CD14-positive monocyte (primary cell): ENCODE measurements at regions not wholly inside any gene's neighbourhood (a gene's known extent, or its start where the extent isn't known, plus 50 kb on each side); places are given as distances from the start of the nearest gene placed in this dataset.

Source experiments
- DNase-seq, 3 donors: peaks; one replicate each; pipeline ENCODE4 v3.0.0-alpha.2; 2011 to 2022
- H2AFZ ChIP-seq: 2 replicates; pipeline ENCODE4 v1.6.0; 2012; ENCODE audit warnings: mild to moderate bottlenecking, low read depth, low read length, inconsistent platforms; ENCODE audit not compliant: insufficient read depth, poor library complexity, severe bottlenecking
- H3K27ac ChIP-seq, 2 donors: 1 replicate in 1 of 2; 2 replicates in 1 of 2; pipeline ENCODE4 v1.5.1; 2012 to 2013; ENCODE audit warnings: low read length in 2 of 2, control low read depth in 1 of 2, inconsistent platforms in 1 of 2, low read depth in 1 of 2, mild to moderate bottlenecking in 1 of 2
- H3K27me3 ChIP-seq, 2 donors: one replicate each; pipeline versions ENCODE4 v1.6.0 to v1.6.1; 2011 to 2013; ENCODE audit warnings: low read length in 2 of 2; ENCODE audit not compliant: control insufficient read depth in 2 of 2, insufficient read depth in 2 of 2
- H3K36me3 ChIP-seq, 2 donors: replicated peaks in 1 of 2; 1 replicate in 1 of 2; 2 replicates in 1 of 2; pipeline versions ENCODE4 v1.5.1 to v1.6.1; 2012 to 2013; ENCODE audit warnings: low read length in 2 of 2, control low read depth in 1 of 2, inconsistent platforms in 1 of 2, mild to moderate bottlenecking in 1 of 2; ENCODE audit not compliant: insufficient read depth in 2 of 2, control insufficient read depth in 1 of 2
- H3K4me1 ChIP-seq, 2 donors: 1 replicate in 1 of 2; 2 replicates in 1 of 2; pipeline versions ENCODE4 v1.5.1 to v1.6.1; 2012 to 2013; ENCODE audit warnings: low read length in 2 of 2, control low read depth in 1 of 2, inconsistent platforms in 1 of 2, mild to moderate bottlenecking in 1 of 2, moderate library complexity in 1 of 2; ENCODE audit not compliant: insufficient read depth in 2 of 2, control insufficient read depth in 1 of 2
- H3K4me2 ChIP-seq: replicated peaks from 2 replicates; pipeline ENCODE3; 2012; ENCODE audit warnings: low read length, moderate library complexity, mild to moderate bottlenecking; ENCODE audit not compliant: poor library complexity, severe bottlenecking; ENCODE audit errors: extremely low read depth
- H3K4me3 ChIP-seq, 3 experiments: fragments of 200-600 bp in 1 of 3; sonication (generic) in 1 of 3; replicated peaks in 1 of 3; 1 replicate in 2 of 3; 2 replicates in 1 of 3; pipeline ENCODE4 v1.5.1; 2011 to 2013; ENCODE audit warnings: low read length in 3 of 3, mild to moderate bottlenecking in 3 of 3, control low read depth in 2 of 3, low read depth in 2 of 3, inconsistent platforms in 1 of 3, moderate library complexity in 1 of 3
- H3K79me2 ChIP-seq: 2 replicates; pipeline ENCODE4 v1.6.0; 2012; ENCODE audit warnings: mild to moderate bottlenecking, control low read depth, inconsistent platforms, low read length, moderate library complexity; ENCODE audit not compliant: insufficient read depth
- H3K9ac ChIP-seq: 2 replicates; pipeline ENCODE4 v1.6.0; 2017; ENCODE audit warnings: low read length, mild to moderate bottlenecking; ENCODE audit not compliant: insufficient read depth, poor library complexity, severe bottlenecking
- H3K9me3 ChIP-seq, 2 donors: replicated peaks in 1 of 2; 1 replicate in 1 of 2; 2 replicates in 1 of 2; pipeline versions ENCODE4 v1.5.1 to v1.6.1; 2012 to 2013; ENCODE audit warnings: low read length in 2 of 2, control low read depth in 1 of 2; ENCODE audit not compliant: control insufficient read depth in 1 of 2, insufficient read depth in 1 of 2
- H4K20me1 ChIP-seq: 2 replicates; pipeline ENCODE4 v1.6.0; 2012; ENCODE audit warnings: mild to moderate bottlenecking, low read length, control low read depth, moderate library complexity; ENCODE audit not compliant: insufficient read depth
- H3K27ac Mint-ChIP-seq, 7 donors: one replicate each; pipeline ENCODE4 v1.8.0; 2020; ENCODE audit warnings: mild to moderate bottlenecking in 7 of 7, mixed read lengths in 7 of 7, moderate library complexity in 6 of 7, inconsistent platforms in 2 of 7
- H3K27me3 Mint-ChIP-seq, 3 donors: one replicate each; pipeline ENCODE4 v1.8.0; 2021 to 2022; ENCODE audit warnings: low read depth in 3 of 3, mild to moderate bottlenecking in 3 of 3, mixed read lengths in 3 of 3, moderate library complexity in 3 of 3, inconsistent platforms in 1 of 3
- H3K36me3 Mint-ChIP-seq, 2 donors: one replicate each; pipeline ENCODE4 v1.8.0; 2020; ENCODE audit warnings: mixed read lengths in 2 of 2, inconsistent platforms in 1 of 2, mild to moderate bottlenecking in 1 of 2
- H3K4me1 Mint-ChIP-seq: one replicate; pipeline ENCODE4 v1.8.0; 2020; ENCODE audit warnings: mild to moderate bottlenecking, mixed read lengths
- H3K4me3 Mint-ChIP-seq, 2 donors: one replicate each; pipeline ENCODE4 v1.8.0; 2020; ENCODE audit warnings: mild to moderate bottlenecking in 2 of 2, mixed read lengths in 2 of 2, moderate library complexity in 1 of 2
- H3K9me3 Mint-ChIP-seq, 7 donors: one replicate each; pipeline ENCODE4 v1.8.0; 2020 to 2022; ENCODE audit warnings: mixed read lengths in 7 of 7, mild to moderate bottlenecking in 6 of 7, moderate library complexity in 6 of 7, inconsistent platforms in 2 of 7
- whole genome bisulfite sequencing: methylation state at CpG from one replicate; pipeline ENCODE4 v1.1.5; 2013; ENCODE audit warnings: missing lambda C conversion rate; ENCODE audit not compliant: insufficient coverage; 5-methylcytosine and 5-hydroxymethylcytosine counted together
- intact Hi-C, 2 donors: fragments of 100-400 bp; cut with micrococcal nuclease; formaldehyde crosslinking; loops; one replicate each; pipeline versions ENCODE4 v1.15.0 to v1.15.1; 2023
- TF ChIP-seq, protein P1 (sequence below): fragments of 200-600 bp; IDR thresholded peaks from one replicate; pipeline ENCODE4 v1.8.0; 2022; ENCODE audit warnings: antibody characterized with exemption, mild to moderate bottlenecking

DNA sequence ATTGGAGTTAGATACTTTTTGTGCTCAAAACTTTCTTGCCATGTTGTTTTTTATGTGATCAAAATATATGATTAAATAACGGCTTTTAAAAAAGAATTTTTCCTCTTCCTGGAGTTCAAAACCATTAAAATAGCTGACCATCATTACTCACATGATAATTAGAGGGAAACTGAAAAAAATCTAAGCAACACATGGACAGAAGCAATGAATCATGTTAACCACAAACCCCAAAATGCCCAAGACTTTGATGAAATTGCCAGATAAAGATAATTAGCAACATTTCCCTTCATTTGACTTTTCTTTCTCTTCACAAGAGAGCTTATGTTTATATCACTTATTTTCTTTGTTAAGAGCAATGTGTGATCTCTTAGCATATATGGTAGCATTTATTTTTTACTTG lies 1294.2 kb downstream of the EFNA5 start:
- Histone ChIP-seq H3K4me1 (no peaks in the 10 kb centered on the region), H3K4me2 (no peak overlapping the region), H3K4me3 (no peak overlapping the region), H3K27ac (no peak overlapping the region), H3K36me3 (no peaks in the 10 kb centered on the region), H3K27me3 (no peaks in the 10 kb centered on the region), H4K20me1 (no peaks in the 10 kb centered on the region), H3K9me3 (no peaks in the 10 kb centered on the region), H3K9ac (no peak overlapping the region), H3K79me2 (no peaks in the 10 kb centered on the region), H2AFZ (no peak overlapping the region)
- no peak for DNase-seq
- TF ChIP-seq, protein P1, sequence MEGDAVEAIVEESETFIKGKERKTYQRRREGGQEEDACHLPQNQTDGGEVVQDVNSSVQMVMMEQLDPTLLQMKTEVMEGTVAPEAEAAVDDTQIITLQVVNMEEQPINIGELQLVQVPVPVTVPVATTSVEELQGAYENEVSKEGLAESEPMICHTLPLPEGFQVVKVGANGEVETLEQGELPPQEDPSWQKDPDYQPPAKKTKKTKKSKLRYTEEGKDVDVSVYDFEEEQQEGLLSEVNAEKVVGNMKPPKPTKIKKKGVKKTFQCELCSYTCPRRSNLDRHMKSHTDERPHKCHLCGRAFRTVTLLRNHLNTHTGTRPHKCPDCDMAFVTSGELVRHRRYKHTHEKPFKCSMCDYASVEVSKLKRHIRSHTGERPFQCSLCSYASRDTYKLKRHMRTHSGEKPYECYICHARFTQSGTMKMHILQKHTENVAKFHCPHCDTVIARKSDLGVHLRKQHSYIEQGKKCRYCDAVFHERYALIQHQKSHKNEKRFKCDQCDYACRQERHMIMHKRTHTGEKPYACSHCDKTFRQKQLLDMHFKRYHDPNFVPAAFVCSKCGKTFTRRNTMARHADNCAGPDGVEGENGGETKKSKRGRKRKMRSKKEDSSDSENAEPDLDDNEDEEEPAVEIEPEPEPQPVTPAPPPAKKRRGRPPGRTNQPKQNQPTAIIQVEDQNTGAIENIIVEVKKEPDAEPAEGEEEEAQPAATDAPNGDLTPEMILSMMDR = no peak
- Mint-ChIP-seq H3K27ac (no peak overlapping the region), H3K4me1 (no peaks in the 10 kb centered on the region), H3K27me3 (no peaks in the 10 kb centered on the region), H3K9me3 (peaks cover 0 to 5% (median 2%) of the 10 kb centered on the region in 7 donors), H3K4me3 (no peak overlapping the region), H3K36me3 (no peaks in the 10 kb centered on the region)
- WGBS = no CpG with 5 or more reads among the region's 1 CpG
- intact Hi-C loops = no loop called here

DNA sequence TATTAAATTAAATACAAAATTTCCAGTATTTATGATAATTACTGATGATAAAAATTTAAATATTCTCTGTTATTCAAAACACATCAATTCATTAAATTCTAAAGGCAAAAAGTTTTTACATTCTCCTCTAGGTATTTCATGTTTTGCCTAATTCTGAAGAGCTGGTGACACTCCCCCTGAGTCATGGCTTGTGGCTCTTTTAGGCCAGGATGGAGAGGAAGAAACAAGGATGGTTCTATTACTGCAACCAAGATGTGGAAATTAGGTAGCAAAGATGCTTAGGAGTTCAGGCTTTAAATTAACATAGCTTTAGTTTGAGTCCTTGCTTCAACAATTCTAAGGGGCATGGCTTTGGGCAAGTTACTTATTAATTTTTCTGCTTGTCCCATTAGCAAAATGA lies 1295.8 kb downstream of the EFNA5 start:
- no peaks in the 10 kb centered on the region for H3K27me3 ChIP-seq

More for the DNA sequence above, 1295.8 kb downstream of the EFNA5 start:
- Mint-ChIP-seq H3K27me3 (no peaks in the 10 kb centered on the region), H3K9me3 (peaks cover 0 to 5% (median 1%) of the 10 kb centered on the region in 7 donors), H3K4me1 (no peaks in the 10 kb centered on the region), H3K36me3 (no peaks in the 10 kb centered on the region), H3K27ac (no peak overlapping the region), H3K4me3 (no peak overlapping the region)
- Histone ChIP-seq H3K4me2 (no peak overlapping the region), H3K9ac (no peak overlapping the region), H3K36me3 (no peaks in the 10 kb centered on the region), H3K9me3 (no peaks in the 10 kb centered on the region), H4K20me1 (no peaks in the 10 kb centered on the region), H3K79me2 (no peaks in the 10 kb centered on the region), H2AFZ (no peak overlapping the region), H3K4me3 (no peak overlapping the region), H3K27ac (no peak overlapping the region), H3K4me1 (no peaks in the 10 kb centered on the region)
- intact Hi-C loops = no loop called here
- no peak for DNase-seq
- TF ChIP-seq, protein P1 = no peak
